ENCODE measurements at regions not wholly inside any gene's neighbourhood (a gene's known extent, or its start where the extent isn't known, plus 50 kb on each side); places are given as distances from the start of the nearest gene placed in this dataset.

GRCh38 chr13:44271915-44272341 is 101.7 kb upstream of the SERP2 start:
- no peaks in the 10 kb centered on the region for H3K36me3 ChIP-seq (ENCODE audit: control insufficient read depth in 2 of 3, insufficient read depth in 3 of 3, low read length in 3 of 3)
- no peak for TF ChIP-seq CTCF (IDR thresholded peaks at IDR 0.05; ENCODE audit: borderline replicate concordance, extremely low read depth, insufficient read depth)
- DNase-seq (no peak), FAIRE-seq (no peak)
- intact Hi-C loops (cut with DNase I): no loop called here
- H3K4me1 ChIP-seq (ENCODE audit: control insufficient read depth in 2 of 3, insufficient read depth in 2 of 3, low read depth in 1 of 3, low read length in 3 of 3): peaks cover 0 to 12% (median 7%) of the 10 kb centered on the region in 3 donors
- H3K27me3 ChIP-seq (ENCODE audit: control insufficient read depth, insufficient read depth, low read length): no peaks in the 10 kb centered on the region
- H3K27ac ChIP-seq (ENCODE audit: low read depth in 2 of 2, low read length in 2 of 2): peak overlapping the region; percentile 27 to 51
- no peak overlapping the region for H3K4me3 ChIP-seq (ENCODE audit: low read length in 3 of 3)
- no peak overlapping the region for H3K9ac ChIP-seq (ENCODE audit: low read length in 3 of 3)
- H3K9me3 ChIP-seq (ENCODE audit: control insufficient read depth in 2 of 3, insufficient read depth in 1 of 3, low read length in 3 of 3): no peaks in the 10 kb centered on the region

- no peak for TF ChIP-seq CTCF (IDR thresholded peaks at IDR 0.05; ENCODE audit: borderline replicate concordance, extremely low read depth, insufficient read depth)
- Histone ChIP-seq H3K27ac (ENCODE audit: low read depth in 2 of 2, low read length in 2 of 2) (no peak overlapping the region), H3K4me3 (ENCODE audit: low read length in 3 of 3) (no peak overlapping the region), H3K9me3 (ENCODE audit: control insufficient read depth in 2 of 3, insufficient read depth in 1 of 3, low read length in 3 of 3) (no peaks in the 10 kb centered on the region), H3K9ac (ENCODE audit: low read length in 3 of 3) (no peak overlapping the region), H3K27me3 (ENCODE audit: control insufficient read depth, insufficient read depth, low read length) (no peaks in the 10 kb centered on the region), H3K36me3 (ENCODE audit: control insufficient read depth in 2 of 3, insufficient read depth in 3 of 3, low read length in 3 of 3) (no peaks in the 10 kb centered on the region), H3K4me1 (ENCODE audit: control insufficient read depth in 2 of 3, insufficient read depth in 2 of 3, low read depth in 1 of 3, low read length in 3 of 3) (peaks cover 0 to 12% (median 7%) of the 10 kb centered on the region in 3 donors)
- FAIRE-seq: no peak
- intact Hi-C loops (cut with DNase I): no loop called here
- DNase-seq: peak in 1 of 5 donors; percentile 4
Observed at GRCh38 chr13:44272692-44273091, 100.9 kb upstream of the SERP2 start.

DNA sequence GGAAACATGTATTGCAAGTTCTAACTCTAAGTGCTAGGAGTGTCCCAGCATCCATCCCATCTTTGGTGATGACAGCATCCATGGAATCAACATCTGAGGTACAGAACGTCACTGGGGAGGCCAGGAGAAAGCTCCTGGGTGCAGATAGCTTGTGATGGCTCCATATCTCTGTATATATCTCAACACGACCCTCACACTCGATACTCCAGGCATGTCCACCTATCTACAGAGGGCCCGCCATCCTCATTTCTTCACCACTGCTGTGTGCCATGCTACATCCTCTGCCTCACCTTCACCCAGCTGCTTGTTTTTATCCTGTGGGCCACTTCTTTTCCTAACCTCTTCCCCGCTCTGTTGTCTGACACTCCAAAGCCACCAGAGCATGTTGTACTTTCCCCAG is 100.4 kb upstream of the SERP2 start:
- no peak overlapping the region for H3K27ac ChIP-seq (ENCODE audit: low read depth in 2 of 2, low read length in 2 of 2)

More for the DNA sequence above, 100.4 kb upstream of the SERP2 start:
- TF ChIP-seq CTCF (IDR thresholded peaks at IDR 0.05; ENCODE audit: borderline replicate concordance, extremely low read depth, insufficient read depth): no peak
- no peak for DNase-seq
- Histone ChIP-seq H3K27me3 (ENCODE audit: control insufficient read depth, insufficient read depth, low read length) (no peaks in the 10 kb centered on the region), H3K9ac (ENCODE audit: low read length in 3 of 3) (no peak overlapping the region), H3K4me1 (ENCODE audit: control insufficient read depth in 2 of 3, insufficient read depth in 2 of 3, low read depth in 1 of 3, low read length in 3 of 3) (peaks cover 0 to 12% (median 7%) of the 10 kb centered on the region in 3 donors), H3K36me3 (ENCODE audit: control insufficient read depth in 2 of 3, insufficient read depth in 3 of 3, low read length in 3 of 3) (no peaks in the 10 kb centered on the region), H3K9me3 (ENCODE audit: control insufficient read depth in 2 of 3, insufficient read depth in 1 of 3, low read length in 3 of 3) (no peaks in the 10 kb centered on the region), H3K4me3 (ENCODE audit: low read length in 3 of 3) (no peak overlapping the region)
- intact Hi-C loops (cut with DNase I): no loop called here
- no peak for FAIRE-seq

All from kidney (tissue), 13 donors.